ENCODE measurements at regions not wholly inside any gene's neighbourhood (a gene's known extent, or its start where the extent isn't known, plus 50 kb on each side); places are given as distances from the start of the nearest gene placed in this dataset.

- DNase-seq (ENCODE audit: low read depth) = no peak
These were observed 334.3 kb downstream of the CBLN1 start for GRCh38 chr16:48947371-48947713.

DNA sequence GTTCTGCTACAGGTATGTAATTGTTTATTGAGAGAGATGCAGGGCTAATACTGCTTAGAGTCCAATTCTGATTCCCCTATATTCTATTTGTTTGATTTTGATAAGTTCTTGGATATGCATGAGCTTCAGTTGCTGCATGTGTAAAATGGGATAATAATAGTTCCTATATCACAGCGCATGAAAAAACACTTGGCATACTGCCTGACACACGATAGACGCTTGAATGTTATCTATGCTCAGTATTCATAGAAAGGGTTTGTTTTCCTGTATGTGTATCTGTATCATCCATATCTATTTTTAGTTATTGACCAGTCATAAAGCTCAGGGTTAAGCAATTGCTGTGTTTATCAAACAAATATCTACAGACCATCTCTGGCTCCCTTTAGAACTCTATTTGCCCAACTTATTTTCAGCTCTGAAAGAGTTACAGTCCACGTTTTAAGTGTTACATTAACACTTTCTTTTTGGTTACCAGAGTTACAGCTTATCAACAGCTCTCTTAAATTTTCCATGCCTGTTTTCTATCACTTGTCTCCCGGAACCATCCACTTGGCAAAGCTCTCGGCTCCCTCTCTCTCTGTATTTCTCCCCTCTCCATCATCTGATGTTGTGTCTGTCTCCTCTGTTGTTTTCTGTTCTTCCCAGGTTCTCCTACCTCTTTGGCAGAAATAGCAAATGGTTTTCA, 334.8 kb downstream of the CBLN1 start:
- DNase-seq (ENCODE audit: low read depth) = no peak

- no peak for DNase-seq (ENCODE audit: low read depth)
These were observed 333.0 kb upstream of the N4BP1 start for GRCh38 chr16:48942996-48943395.

- DNase-seq (ENCODE audit: low read depth) = no peak
These were observed 326.8 kb upstream of the N4BP1 start for GRCh38 chr16:48936811-48937210.

DNA sequence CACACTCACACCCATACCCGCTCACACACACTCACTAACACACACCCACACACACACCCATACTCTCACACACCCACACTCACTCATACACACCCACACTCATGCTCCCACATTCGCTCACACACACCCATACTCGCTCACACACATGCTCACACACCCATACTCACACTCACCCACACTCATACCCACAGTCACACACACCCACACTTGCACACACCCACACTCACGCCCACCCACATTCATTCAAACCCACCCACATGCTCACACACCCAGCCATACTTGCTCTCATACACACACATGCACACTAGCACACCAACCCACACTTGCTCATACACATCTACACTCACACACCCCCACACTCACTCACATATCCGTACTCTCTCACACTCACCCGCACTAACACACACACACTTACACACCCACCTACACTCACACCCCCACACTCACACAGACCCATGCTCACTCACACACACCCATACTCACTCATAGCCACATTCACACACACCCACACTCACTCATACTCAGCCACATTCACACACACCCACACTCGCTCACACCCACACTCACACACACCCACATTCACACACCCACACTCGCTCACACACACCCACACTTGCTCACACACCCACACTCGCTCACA, 322.4 kb upstream of the N4BP1 start:
- no peak for DNase-seq (ENCODE audit: low read depth)

- DNase-seq (ENCODE audit: low read depth) = no peak
These were observed 321.1 kb upstream of the N4BP1 start for GRCh38 chr16:48930951-48931553.

DNA sequence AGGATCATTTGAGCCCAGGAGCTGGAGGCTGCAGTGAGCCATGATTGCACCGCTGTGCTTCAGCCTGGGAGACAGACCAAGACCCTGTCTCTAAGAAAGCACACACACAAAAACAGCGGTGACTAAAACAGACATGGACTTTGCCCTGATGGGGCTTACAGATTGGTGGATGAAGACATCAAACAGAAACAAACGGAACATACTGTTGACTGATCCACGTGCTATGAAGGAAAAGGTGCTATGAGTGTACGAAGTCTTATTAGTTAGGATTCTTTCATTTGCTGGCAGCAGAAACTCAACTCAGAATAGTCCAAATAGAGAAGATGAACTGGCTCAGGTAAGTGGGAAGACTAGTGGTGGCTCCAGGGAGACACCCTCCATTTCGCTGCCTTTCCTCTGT, 309.8 kb upstream of the N4BP1 start:
- DNase-seq (ENCODE audit: low read depth) = no peak

GRCh38 chr16:48918520-48919258, 308.7 kb upstream of the N4BP1 start:
- peak; percentile 45 for DNase-seq (ENCODE audit: low read depth)

DNA sequence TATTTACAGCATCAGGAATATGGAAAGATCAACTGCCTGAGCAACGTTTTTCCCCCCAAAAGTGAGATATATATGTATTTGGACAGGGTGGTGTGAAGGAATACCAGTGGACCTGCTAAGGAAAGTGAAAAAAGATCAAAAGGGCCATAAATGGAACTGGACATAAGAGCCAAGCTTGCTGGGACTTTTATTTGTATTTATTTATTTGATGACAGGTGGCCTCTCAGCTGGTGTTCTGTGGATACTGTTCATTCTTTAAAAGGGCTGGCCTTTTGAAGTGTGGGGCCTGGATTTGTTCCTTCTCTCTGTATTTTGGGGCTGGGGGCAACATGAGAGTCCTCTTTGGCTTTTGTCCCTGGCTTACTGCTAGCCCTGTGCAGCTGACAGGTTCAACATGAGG, 306.6 kb upstream of the N4BP1 start:
- DNase-seq (ENCODE audit: low read depth) = no peak

- DNase-seq (ENCODE audit: low read depth) = no peak
These were observed 304.1 kb upstream of the N4BP1 start for GRCh38 chr16:48914070-48914469.

DNA sequence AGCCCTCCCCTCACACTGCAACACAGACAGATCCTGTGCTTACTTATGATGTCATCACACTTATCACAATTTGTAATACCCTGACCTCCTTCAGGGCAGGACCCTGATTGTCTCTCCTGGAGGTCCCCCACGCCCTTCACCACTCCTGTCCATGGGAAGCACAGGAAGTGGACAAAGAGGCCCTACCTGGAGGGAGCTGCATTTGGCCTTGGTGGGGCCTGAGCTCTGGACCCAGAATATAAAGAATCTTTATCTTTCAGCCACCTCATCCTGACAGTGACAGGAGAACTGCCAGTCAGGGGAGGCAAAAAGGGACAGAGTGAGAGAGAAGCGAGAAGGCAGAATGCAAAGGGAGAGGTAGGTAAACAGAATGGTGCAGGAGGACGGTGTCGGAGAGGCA, 303.4 kb upstream of the N4BP1 start:
- DNase-seq (ENCODE audit: low read depth) = no peak

DNA sequence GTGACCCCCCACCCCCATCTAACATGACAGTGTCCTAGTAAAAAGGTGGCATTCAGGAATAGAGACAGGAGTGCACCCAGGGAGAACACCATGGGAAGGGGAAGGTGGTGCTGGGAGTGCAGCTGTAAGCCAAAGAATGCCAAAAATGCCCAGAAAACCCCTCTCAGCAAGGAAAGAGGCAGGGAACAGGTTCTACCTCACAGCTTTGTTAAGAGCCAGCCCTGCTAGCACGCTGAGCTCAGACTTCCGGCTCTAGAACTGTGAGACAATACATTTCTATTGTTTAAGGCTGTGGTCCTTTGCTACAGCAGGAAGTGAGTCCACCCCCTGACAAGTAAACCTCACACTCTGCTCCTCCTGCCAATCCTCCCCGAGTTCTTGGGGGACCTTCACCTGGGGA, 302.4 kb upstream of the N4BP1 start:
- DNase-seq (ENCODE audit: low read depth) = no peak

DNA sequence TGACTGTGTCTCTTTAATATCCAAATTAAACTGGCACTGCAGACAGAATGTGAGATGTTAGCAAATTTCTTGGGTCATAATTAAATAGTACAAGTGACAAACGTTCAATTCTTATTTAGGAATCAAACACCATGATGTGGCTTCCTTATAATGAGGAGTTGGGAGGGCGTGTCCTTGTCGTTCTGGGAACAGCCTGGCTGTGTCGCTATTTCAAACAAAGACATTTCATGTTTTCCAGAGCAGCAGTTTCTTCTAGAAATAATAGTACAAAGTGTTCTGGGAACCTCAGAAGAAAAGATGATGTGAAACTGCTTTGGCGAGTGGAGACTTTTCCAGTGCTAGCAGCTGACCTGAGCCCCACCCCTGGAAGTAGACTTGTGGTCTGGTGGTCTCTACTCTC, 301.7 kb upstream of the N4BP1 start:
- DNase-seq (ENCODE audit: low read depth) = no peak

DNA sequence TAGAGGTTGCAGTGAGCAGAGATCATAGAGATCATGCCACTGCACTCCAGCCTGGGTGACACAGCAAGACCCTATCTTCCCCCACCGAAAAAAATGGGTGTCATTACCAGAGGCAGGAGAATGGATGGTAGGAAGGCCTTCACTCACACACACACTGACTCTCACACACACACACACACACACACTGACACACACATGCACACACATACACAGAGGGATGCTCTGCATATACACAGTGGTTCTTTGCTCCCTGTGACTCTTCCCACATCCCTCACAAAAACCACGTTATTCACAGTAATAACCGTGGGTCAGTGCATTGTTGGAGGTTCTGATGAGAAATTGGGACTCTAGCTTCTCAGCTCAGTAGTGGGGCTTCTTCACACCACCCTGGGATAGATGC, 300.2 kb upstream of the N4BP1 start:
- no peak for DNase-seq (ENCODE audit: low read depth)

DNA sequence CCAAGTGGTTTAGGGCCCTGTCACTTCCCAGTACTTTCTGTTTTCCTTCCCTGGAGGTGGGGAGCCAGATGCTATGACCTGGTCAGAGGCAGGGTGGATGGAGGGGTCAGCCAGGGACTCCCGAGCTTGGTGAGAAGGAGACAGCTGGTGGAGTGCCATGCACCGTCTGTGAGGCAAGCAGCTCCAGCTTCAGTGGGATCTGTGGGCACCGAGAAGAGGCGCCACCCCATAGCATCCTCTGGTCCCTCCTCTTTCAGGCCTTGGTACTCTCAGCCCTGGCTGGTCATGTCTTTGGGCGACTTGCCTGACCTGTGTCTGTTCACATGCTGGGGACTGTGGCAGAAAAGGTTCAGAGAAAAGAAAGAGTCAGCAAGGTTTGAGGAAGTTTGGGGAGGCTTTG, 299.3 kb upstream of the N4BP1 start:
- no peak for DNase-seq (ENCODE audit: low read depth)

- DNase-seq (ENCODE audit: low read depth) = peak; percentile 19
These were observed 298.1 kb upstream of the N4BP1 start for GRCh38 chr16:48907906-48908634.

- no peak for DNase-seq (ENCODE audit: low read depth)
These were observed 295.9 kb upstream of the N4BP1 start for GRCh38 chr16:48905632-48906505.

GRCh38 chr16:48904333-48904732, 294.4 kb upstream of the N4BP1 start:
- DNase-seq (ENCODE audit: low read depth) = no peak

- no peak for DNase-seq (ENCODE audit: low read depth)
These were observed 293.1 kb upstream of the N4BP1 start for GRCh38 chr16:48903039-48903438.

DNA sequence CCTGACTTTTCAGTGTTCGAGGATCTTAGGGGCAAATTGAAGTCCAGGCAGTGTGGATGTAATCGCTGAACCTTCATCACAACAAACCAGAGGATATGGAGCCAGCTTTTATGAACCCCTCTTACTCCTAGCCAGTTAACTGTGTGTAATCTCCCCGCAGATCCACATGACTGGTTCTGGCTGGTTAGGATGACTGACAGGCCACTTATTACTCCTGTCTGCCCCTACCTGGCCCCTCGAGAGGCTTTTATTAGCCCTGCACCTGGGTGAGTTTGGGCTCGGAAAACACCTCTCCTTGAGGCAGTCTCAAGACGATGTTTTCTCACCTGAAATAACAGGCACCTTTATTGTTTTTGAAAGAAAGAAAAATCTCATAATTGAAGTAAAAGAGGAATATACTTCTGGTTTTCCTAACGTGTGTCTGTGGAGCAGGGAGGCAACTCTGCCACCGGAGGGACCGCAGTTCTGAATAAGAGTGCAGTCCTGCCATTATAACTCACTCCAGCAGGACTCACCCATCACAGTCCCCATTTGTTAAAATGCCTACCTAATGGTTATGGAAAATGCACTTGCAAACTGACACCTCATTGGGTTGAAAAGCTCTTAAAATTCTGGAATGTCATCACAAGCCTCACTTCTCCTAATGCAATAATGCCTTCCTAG, 291.9 kb upstream of the N4BP1 start:
- DNase-seq (ENCODE audit: low read depth) = no peak

GRCh38 chr16:48899500-48899899, 289.5 kb upstream of the N4BP1 start:
- no peak for DNase-seq (ENCODE audit: low read depth)

All from RPMI7951 (cell line).